GM12864 (cell line): ENCODE measurements at regions not wholly inside any gene's neighbourhood (a gene's known extent, or its start where the extent isn't known, plus 50 kb on each side); places are given as distances from the start of the nearest gene placed in this dataset.

ENCODE experiments used
- DNase-seq: peaks from one replicate; pipeline ENCODE4 v3.0.0-alpha.2; 2011; ENCODE audit warnings: low read depth
- H3K4me3 ChIP-seq: 2 replicates; pipeline ENCODE4 v1.5.1; 2011; ENCODE audit warnings: mild to moderate bottlenecking, low read depth, low read length, control low read depth
- CTCF ChIP-seq: IDR thresholded peaks from 2 replicates; pipeline ENCODE4 v1.5.1; 2011; ENCODE audit warnings: low read depth, mild to moderate bottlenecking, moderate library complexity, low read length, control low read depth, inconsistent platforms; ENCODE audit errors: missing control alignments

GRCh38 chr12:111154147-111154834 lies 214.6 kb downstream of the PHETA1 start:
- H3K4me3 ChIP-seq = no peak overlapping the region
- DNase-seq = no peak
- no peak for TF ChIP-seq CTCF

GRCh38 chr12:111152561-111152960 lies 216.3 kb downstream of the PHETA1 start:
- no peak for TF ChIP-seq CTCF
- DNase-seq = no peak
- no peak overlapping the region for H3K4me3 ChIP-seq

- TF ChIP-seq CTCF = no peak
- no peak for DNase-seq
- no peak overlapping the region for H3K4me3 ChIP-seq
Measured at GRCh38 chr12:111150921-111151840, 217.7 kb downstream of the PHETA1 start.

GRCh38 chr12:111150360-111150759 lies 218.5 kb downstream of the PHETA1 start:
- H3K4me3 ChIP-seq = no peak overlapping the region
- no peak for DNase-seq
- no peak for TF ChIP-seq CTCF

- H3K4me3 ChIP-seq = no peak overlapping the region
- peak; percentile 9 for TF ChIP-seq CTCF
- DNase-seq = no peak
Measured at GRCh38 chr12:111149299-111149698, 219.6 kb downstream of the PHETA1 start.

- DNase-seq = no peak
- TF ChIP-seq CTCF = no peak
- no peak overlapping the region for H3K4me3 ChIP-seq
Measured at GRCh38 chr12:111148005-111148404, 220.9 kb downstream of the PHETA1 start.

- DNase-seq = no peak
- no peak for TF ChIP-seq CTCF
Measured at GRCh38 chr12:111143271-111143670, 222.9 kb upstream of the MYL2 start.

More at GRCh38 chr12:111143271-111143670, 222.9 kb upstream of the MYL2 start:
- no peak overlapping the region for H3K4me3 ChIP-seq
